ENCODE measurements at regions not wholly inside any gene's neighbourhood (a gene's known extent, or its start where the extent isn't known, plus 50 kb on each side); places are given as distances from the start of the nearest gene placed in this dataset.

DNA sequence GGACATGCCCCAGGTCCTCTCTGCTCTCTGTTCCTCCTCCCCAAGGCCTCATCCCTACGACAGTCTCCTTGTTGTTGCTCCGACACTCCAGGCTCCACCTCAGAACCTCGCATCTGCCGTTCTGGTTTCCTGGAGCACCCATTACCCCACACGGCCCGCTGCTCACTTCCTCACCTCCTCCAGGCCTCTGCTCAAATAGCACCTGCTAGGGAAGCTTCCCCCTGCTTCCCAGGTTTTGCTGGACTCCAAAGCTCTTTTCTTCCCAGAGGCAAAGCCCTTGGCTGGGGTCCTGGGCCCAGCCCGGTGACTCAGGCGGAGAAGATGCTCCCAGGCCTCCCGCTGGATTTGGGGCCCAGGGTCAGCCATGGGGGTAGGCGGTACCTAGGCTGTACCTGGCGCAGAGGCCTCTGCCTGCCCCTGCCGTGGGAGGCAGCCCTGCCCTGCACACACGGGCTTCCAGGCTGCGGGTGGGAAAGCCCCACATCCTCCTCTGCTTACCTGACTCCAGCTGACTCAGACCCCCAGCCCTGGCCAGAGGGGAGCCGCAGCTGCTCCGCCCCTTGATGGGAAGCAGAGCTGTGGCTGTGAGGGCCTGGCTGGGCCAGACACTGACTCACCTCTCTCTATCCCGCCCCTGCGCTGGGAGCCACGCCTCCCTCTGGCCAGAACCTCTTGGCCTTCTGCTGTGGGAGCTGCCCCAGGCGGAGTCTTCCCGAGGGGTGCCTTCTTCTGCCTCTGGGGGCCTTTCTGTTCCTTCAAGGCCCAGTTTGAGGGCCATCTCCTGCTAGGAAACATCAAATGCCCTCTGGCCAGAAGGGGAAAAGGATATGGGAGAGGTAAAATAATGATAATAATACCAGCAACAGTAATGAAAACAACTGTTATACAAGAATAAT lies 130.5 kb downstream of the CEBPB start:
- TF ChIP-seq, protein P1, sequence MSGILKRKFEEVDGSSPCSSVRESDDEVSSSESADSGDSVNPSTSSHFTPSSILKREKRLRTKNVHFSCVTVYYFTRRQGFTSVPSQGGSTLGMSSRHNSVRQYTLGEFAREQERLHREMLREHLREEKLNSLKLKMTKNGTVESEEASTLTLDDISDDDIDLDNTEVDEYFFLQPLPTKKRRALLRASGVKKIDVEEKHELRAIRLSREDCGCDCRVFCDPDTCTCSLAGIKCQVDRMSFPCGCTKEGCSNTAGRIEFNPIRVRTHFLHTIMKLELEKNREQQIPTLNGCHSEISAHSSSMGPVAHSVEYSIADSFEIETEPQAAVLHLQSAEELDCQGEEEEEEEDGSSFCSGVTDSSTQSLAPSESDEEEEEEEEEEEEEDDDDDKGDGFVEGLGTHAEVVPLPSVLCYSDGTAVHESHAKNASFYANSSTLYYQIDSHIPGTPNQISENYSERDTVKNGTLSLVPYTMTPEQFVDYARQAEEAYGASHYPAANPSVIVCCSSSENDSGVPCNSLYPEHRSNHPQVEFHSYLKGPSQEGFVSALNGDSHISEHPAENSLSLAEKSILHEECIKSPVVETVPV (CRISPR knock-in tag; IDR thresholded peaks at IDR 0.05), result no peak
- no peak for TF ChIP-seq ARNTL (CRISPR knock-in tag; IDR thresholded peaks at IDR 0.05; ENCODE audit: borderline replicate concordance, low read depth)
- TF ChIP-seq ZNF70 (CRISPR knock-in tag; IDR thresholded peaks at IDR 0.05), result no peak
- TF ChIP-seq ISL1 (CRISPR knock-in tag; IDR thresholded peaks at IDR 0.05), result no peak
- TF ChIP-seq TOX (CRISPR knock-in tag; IDR thresholded peaks at IDR 0.05; ENCODE audit: borderline replicate concordance), result no peak
- TF ChIP-seq, protein P2, sequence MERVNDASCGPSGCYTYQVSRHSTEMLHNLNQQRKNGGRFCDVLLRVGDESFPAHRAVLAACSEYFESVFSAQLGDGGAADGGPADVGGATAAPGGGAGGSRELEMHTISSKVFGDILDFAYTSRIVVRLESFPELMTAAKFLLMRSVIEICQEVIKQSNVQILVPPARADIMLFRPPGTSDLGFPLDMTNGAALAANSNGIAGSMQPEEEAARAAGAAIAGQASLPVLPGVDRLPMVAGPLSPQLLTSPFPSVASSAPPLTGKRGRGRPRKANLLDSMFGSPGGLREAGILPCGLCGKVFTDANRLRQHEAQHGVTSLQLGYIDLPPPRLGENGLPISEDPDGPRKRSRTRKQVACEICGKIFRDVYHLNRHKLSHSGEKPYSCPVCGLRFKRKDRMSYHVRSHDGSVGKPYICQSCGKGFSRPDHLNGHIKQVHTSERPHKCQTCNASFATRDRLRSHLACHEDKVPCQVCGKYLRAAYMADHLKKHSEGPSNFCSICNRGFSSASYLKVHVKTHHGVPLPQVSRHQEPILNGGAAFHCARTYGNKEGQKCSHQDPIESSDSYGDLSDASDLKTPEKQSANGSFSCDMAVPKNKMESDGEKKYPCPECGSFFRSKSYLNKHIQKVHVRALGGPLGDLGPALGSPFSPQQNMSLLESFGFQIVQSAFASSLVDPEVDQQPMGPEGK (CRISPR knock-in tag; IDR thresholded peaks at IDR 0.05; ENCODE audit: borderline replicate concordance), result no peak
- TF ChIP-seq, protein P3, sequence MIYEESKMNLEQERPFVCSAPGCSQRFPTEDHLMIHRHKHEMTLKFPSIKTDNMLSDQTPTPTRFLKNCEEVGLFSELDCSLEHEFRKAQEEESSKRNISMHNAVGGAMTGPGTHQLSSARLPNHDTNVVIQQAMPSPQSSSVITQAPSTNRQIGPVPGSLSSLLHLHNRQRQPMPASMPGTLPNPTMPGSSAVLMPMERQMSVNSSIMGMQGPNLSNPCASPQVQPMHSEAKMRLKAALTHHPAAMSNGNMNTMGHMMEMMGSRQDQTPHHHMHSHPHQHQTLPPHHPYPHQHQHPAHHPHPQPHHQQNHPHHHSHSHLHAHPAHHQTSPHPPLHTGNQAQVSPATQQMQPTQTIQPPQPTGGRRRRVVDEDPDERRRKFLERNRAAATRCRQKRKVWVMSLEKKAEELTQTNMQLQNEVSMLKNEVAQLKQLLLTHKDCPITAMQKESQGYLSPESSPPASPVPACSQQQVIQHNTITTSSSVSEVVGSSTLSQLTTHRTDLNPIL (CRISPR knock-in tag; IDR thresholded peaks at IDR 0.05; ENCODE audit: low read depth), result no peak
- no peak for TF ChIP-seq ZC3H10 (CRISPR knock-in tag; IDR thresholded peaks at IDR 0.05)
- no peak for TF ChIP-seq SNAI2 (CRISPR knock-in tag; IDR thresholded peaks at IDR 0.05)

All from SK-N-SH treated with all-trans-retinoic acid at 6 μM for 48 hours (cell line).